ENCODE measurements at regions not wholly inside any gene's neighbourhood (a gene's known extent, or its start where the extent isn't known, plus 50 kb on each side); places are given as distances from the start of the nearest gene placed in this dataset.

DNA sequence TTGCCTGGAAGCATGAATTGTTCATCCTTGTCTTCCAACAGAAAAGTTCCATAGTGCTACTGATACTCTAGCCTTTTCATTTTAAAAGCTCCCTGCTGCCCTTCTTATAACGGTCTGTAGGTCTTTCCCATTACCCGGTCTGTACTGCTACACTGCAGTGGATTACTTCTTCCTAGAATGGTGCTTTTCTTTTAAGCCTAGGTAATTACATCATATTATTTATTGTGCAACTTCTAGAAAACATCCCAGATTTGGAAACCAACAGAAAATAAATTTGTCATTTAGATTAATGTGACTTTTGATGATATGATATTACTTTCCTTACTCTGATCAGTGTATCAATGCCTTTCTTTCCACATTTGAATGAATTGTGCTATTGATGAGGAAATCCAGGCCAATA is 199.4 kb downstream of the TANC2 start:
- H3K27me3 ChIP-seq (ENCODE audit: insufficient read depth): no peaks in the 10 kb centered on the region
- no peaks in the 10 kb centered on the region for H3K4me1 ChIP-seq (ENCODE audit: insufficient read depth)
- H3K36me3 ChIP-seq (ENCODE audit: insufficient read depth): no peaks in the 10 kb centered on the region
- H3K4me2 ChIP-seq: no peak overlapping the region
- ATAC-seq (no peak), DNase-seq (ENCODE audit: low spot score) (no peak)
- Mint-ChIP-seq H3K27me3 (ENCODE audit: insufficient read depth, low read depth, poor library complexity) (no peaks in the 10 kb centered on the region), H3K4me1 (no peaks in the 10 kb centered on the region), H3K4me3 (no peak overlapping the region), H3K36me3 (ENCODE audit: low read depth) (no peaks in the 10 kb centered on the region), H3K9me3 (no peaks in the 10 kb centered on the region), H3K27ac (no peak overlapping the region)
- H3F3A ChIP-seq (replicated peaks; ENCODE audit: low read depth): no peaks in the 10 kb centered on the region
- TF ChIP-seq, protein P1, sequence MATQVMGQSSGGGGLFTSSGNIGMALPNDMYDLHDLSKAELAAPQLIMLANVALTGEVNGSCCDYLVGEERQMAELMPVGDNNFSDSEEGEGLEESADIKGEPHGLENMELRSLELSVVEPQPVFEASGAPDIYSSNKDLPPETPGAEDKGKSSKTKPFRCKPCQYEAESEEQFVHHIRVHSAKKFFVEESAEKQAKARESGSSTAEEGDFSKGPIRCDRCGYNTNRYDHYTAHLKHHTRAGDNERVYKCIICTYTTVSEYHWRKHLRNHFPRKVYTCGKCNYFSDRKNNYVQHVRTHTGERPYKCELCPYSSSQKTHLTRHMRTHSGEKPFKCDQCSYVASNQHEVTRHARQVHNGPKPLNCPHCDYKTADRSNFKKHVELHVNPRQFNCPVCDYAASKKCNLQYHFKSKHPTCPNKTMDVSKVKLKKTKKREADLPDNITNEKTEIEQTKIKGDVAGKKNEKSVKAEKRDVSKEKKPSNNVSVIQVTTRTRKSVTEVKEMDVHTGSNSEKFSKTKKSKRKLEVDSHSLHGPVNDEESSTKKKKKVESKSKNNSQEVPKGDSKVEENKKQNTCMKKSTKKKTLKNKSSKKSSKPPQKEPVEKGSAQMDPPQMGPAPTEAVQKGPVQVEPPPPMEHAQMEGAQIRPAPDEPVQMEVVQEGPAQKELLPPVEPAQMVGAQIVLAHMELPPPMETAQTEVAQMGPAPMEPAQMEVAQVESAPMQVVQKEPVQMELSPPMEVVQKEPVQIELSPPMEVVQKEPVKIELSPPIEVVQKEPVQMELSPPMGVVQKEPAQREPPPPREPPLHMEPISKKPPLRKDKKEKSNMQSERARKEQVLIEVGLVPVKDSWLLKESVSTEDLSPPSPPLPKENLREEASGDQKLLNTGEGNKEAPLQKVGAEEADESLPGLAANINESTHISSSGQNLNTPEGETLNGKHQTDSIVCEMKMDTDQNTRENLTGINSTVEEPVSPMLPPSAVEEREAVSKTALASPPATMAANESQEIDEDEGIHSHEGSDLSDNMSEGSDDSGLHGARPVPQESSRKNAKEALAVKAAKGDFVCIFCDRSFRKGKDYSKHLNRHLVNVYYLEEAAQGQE (IDR thresholded peaks at IDR 0.05; ENCODE audit: unreplicated experiment): no peak
- TF ChIP-seq ZNF114 (CRISPR knock-in tag; IDR thresholded peaks at IDR 0.05): no peak
- no peak for TF ChIP-seq STAT1 (IDR thresholded peaks at IDR 0.05; ENCODE audit: unreplicated experiment)
- TF ChIP-seq, protein P2, sequence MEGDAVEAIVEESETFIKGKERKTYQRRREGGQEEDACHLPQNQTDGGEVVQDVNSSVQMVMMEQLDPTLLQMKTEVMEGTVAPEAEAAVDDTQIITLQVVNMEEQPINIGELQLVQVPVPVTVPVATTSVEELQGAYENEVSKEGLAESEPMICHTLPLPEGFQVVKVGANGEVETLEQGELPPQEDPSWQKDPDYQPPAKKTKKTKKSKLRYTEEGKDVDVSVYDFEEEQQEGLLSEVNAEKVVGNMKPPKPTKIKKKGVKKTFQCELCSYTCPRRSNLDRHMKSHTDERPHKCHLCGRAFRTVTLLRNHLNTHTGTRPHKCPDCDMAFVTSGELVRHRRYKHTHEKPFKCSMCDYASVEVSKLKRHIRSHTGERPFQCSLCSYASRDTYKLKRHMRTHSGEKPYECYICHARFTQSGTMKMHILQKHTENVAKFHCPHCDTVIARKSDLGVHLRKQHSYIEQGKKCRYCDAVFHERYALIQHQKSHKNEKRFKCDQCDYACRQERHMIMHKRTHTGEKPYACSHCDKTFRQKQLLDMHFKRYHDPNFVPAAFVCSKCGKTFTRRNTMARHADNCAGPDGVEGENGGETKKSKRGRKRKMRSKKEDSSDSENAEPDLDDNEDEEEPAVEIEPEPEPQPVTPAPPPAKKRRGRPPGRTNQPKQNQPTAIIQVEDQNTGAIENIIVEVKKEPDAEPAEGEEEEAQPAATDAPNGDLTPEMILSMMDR (conservative IDR thresholded peaks at IDR 0.05; ENCODE audit: low read depth in 2 of 2): no peak
- TF ChIP-seq NANOG (IDR thresholded peaks at IDR 0.05; ENCODE audit: borderline replicate concordance): no peak
- no peak for TF ChIP-seq EZH2 (IDR thresholded peaks at IDR 0.05; ENCODE audit: low read depth, unreplicated experiment)
- TF ChIP-seq ZNF331 (CRISPR knock-in tag; IDR thresholded peaks at IDR 0.05; ENCODE audit: low read depth): no peak
- TF ChIP-seq EZH2phosphoT487 (IDR thresholded peaks at IDR 0.05; ENCODE audit: unreplicated experiment): no peak
- no peak for TF ChIP-seq CREB1 (CRISPR knock-in tag; IDR thresholded peaks at IDR 0.05; ENCODE audit: low read depth)
- TF ChIP-seq, protein P3, sequence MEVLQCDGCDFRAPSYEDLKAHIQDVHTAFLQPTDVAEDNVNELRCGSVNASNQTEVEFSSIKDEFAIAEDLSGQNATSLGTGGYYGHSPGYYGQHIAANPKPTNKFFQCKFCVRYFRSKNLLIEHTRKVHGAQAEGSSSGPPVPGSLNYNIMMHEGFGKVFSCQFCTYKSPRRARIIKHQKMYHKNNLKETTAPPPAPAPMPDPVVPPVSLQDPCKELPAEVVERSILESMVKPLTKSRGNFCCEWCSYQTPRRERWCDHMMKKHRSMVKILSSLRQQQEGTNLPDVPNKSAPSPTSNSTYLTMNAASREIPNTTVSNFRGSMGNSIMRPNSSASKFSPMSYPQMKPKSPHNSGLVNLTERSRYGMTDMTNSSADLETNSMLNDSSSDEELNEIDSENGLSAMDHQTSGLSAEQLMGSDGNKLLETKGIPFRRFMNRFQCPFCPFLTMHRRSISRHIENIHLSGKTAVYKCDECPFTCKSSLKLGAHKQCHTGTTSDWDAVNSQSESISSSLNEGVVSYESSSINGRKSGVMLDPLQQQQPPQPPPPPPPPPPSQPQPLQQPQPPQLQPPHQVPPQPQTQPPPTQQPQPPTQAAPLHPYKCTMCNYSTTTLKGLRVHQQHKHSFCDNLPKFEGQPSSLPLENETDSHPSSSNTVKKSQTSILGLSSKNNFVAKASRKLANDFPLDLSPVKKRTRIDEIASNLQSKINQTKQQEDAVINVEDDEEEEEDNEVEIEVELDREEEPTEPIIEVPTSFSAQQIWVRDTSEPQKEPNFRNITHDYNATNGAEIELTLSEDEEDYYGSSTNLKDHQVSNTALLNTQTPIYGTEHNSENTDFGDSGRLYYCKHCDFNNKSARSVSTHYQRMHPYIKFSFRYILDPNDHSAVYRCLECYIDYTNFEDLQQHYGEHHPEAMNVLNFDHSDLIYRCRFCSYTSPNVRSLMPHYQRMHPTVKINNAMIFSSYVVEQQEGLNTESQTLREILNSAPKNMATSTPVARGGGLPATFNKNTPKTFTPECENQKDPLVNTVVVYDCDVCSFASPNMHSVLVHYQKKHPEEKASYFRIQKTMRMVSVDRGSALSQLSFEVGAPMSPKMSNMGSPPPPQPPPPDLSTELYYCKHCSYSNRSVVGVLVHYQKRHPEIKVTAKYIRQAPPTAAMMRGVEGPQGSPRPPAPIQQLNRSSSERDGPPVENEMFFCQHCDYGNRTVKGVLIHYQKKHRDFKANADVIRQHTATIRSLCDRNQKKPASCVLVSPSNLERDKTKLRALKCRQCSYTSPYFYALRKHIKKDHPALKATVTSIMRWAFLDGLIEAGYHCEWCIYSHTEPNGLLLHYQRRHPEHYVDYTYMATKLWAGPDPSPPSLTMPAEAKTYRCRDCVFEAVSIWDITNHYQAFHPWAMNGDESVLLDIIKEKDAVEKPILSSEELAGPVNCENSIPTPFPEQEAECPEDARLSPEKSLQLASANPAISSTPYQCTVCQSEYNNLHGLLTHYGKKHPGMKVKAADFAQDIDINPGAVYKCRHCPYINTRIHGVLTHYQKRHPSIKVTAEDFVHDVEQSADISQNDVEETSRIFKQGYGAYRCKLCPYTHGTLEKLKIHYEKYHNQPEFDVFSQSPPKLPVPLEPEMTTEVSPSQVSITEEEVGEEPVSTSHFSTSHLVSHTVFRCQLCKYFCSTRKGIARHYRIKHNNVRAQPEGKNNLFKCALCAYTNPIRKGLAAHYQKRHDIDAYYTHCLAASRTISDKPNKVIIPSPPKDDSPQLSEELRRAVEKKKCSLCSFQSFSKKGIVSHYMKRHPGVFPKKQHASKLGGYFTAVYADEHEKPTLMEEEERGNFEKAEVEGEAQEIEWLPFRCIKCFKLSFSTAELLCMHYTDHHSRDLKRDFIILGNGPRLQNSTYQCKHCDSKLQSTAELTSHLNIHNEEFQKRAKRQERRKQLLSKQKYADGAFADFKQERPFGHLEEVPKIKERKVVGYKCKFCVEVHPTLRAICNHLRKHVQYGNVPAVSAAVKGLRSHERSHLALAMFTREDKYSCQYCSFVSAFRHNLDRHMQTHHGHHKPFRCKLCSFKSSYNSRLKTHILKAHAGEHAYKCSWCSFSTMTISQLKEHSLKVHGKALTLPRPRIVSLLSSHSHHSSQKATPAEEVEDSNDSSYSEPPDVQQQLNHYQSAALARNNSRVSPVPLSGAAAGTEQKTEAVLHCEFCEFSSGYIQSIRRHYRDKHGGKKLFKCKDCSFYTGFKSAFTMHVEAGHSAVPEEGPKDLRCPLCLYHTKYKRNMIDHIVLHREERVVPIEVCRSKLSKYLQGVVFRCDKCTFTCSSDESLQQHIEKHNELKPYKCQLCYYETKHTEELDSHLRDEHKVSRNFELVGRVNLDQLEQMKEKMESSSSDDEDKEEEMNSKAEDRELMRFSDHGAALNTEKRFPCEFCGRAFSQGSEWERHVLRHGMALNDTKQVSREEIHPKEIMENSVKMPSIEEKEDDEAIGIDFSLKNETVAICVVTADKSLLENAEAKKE (CRISPR knock-in tag; IDR thresholded peaks at IDR 0.05): no peak
- no peaks in the 10 kb centered on the region for H3K9me2 ChIP-seq (ENCODE audit: insufficient read depth)
- no peak overlapping the region for H3K27ac ChIP-seq (ENCODE audit: low read depth)
- no peak overlapping the region for H2AFZ ChIP-seq
- H3K79me2 ChIP-seq (replicated peaks; ENCODE audit: insufficient read depth): no peaks in the 10 kb centered on the region
- no peak overlapping the region for H3K4me3 ChIP-seq
- no peaks in the 10 kb centered on the region for H4K20me1 ChIP-seq (replicated peaks; ENCODE audit: insufficient read depth)
